Stimulated activated CD4-positive, alpha-beta T cell treated with anti-CD3 and anti-CD28 coated beads, TNF-alpha, amount 100 ng/mL, for 24 hours (primary cell): ENCODE measurements at regions not wholly inside any gene's neighbourhood (a gene's known extent, or its start where the extent isn't known, plus 50 kb on each side); places are given as distances from the start of the nearest gene placed in this dataset.
"Not testable (repeated sequence)": the region's sequence is repeated elsewhere in the genome, so short reads cannot be mapped to it uniquely, and the experiment has no call there.

Source experiments
- DNase-seq, 3 experiments: peaks; one replicate each; pipeline ENCODE4 v3.0.0-alpha.2; 2020; ENCODE audit warnings: low read depth in 3 of 3

GRCh38 chr10:64708884-64709681 is 1187.9 kb downstream of the REEP3 start:
- DNase-seq = no peak

- DNase-seq = no peak
Observed at GRCh38 chr10:64726466-64726865, 1205.3 kb downstream of the REEP3 start.

- DNase-seq = no peak
Observed at GRCh38 chr10:64731016-64731415, 1209.8 kb downstream of the REEP3 start.

GRCh38 chr10:64732372-64732957 is 1211.3 kb downstream of the REEP3 start:
- no peak for DNase-seq

GRCh38 chr10:64733980-64734379 is 1212.8 kb downstream of the REEP3 start:
- DNase-seq = no peak

- no peak for DNase-seq
Observed at GRCh38 chr10:64738462-64738861, 1217.3 kb downstream of the REEP3 start.

GRCh38 chr10:64745565-64745964 is 1224.4 kb downstream of the REEP3 start:
- DNase-seq = no peak

GRCh38 chr10:64750672-64751071 is 1229.5 kb downstream of the REEP3 start:
- no peak for DNase-seq

- DNase-seq = no peak
Observed at GRCh38 chr10:64753516-64753915, 1232.3 kb downstream of the REEP3 start.

GRCh38 chr10:64760371-64760770 is 1239.2 kb downstream of the REEP3 start:
- DNase-seq = no peak

- DNase-seq = no peak
Observed at GRCh38 chr10:64762861-64763260, 1241.7 kb downstream of the REEP3 start.

GRCh38 chr10:64765498-64765897 is 1244.3 kb downstream of the REEP3 start:
- no peak for DNase-seq

- DNase-seq = no peak
Observed at GRCh38 chr10:64771253-64772050, 1250.3 kb downstream of the REEP3 start.

- DNase-seq = no peak
Observed at GRCh38 chr10:64773357-64773756, 1252.2 kb downstream of the REEP3 start.

GRCh38 chr10:64784451-64784850 is 1263.2 kb downstream of the REEP3 start:
- DNase-seq = not testable (repeated sequence)

- no peak for DNase-seq
Observed at GRCh38 chr10:64785816-64786215, 1264.6 kb downstream of the REEP3 start.

GRCh38 chr10:64786989-64787388 is 1265.8 kb downstream of the REEP3 start:
- DNase-seq = no peak

- no peak for DNase-seq
Observed at GRCh38 chr10:64795847-64796246, 1274.6 kb downstream of the REEP3 start.

- DNase-seq = no peak
Observed at GRCh38 chr10:64798297-64798696, 1277.1 kb downstream of the REEP3 start.

GRCh38 chr10:64808233-64808632 is 1287.0 kb downstream of the REEP3 start:
- DNase-seq = not testable (repeated sequence)

- DNase-seq = not testable (repeated sequence)
Observed at GRCh38 chr10:64810046-64810445, 1288.8 kb downstream of the REEP3 start.

GRCh38 chr10:64813391-64813790 is 1292.2 kb downstream of the REEP3 start:
- DNase-seq = no peak

GRCh38 chr10:64814201-64814600 is 1293.0 kb downstream of the REEP3 start:
- DNase-seq = no peak
